ENCODE measurements at regions not wholly inside any gene's neighbourhood (a gene's known extent, or its start where the extent isn't known, plus 50 kb on each side); places are given as distances from the start of the nearest gene placed in this dataset.
"Not testable (repeated sequence)": the region's sequence is repeated elsewhere in the genome, so short reads cannot be mapped to it uniquely, and the experiment has no call there.

DNA sequence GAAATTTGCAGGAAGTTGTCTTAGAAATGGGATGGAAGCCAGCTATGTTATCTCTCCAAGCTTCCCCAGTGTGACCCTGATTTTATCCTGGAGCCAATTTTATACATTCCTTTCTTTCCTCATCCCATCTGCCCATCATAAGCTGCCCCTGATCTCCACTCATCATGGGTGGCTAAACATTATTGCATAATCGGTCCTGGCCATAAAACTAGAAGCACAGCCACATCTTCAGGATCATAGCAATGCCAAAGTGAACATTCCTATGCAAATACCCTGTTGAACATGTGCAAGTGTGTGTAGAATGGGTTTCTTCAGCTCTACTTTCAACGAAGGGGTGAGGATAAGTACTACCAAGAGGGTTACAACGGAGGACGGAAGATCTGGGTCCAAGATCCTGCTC lies 50.6 kb upstream of the COG2 start:
- no peak for DNase-seq

DNA sequence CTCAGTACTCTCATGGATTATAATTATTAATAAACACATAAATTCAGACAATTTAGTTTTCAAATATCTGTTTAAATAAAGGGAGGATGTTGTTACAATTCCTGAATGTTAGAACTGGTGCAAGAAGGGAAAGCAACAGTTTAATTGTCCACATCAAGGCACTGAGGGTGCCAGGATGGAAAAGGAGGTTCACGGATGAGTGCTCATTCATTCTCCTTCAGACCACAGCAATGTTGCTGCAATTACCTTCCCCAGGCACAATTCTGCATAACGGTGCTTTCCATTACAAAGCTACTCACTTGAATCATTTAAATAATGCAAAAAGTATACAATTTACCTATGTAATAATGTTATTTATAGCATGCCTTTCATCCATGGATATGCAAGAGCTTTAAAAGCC lies 52.3 kb upstream of the COG2 start:
- DNase-seq: no peak

DNA sequence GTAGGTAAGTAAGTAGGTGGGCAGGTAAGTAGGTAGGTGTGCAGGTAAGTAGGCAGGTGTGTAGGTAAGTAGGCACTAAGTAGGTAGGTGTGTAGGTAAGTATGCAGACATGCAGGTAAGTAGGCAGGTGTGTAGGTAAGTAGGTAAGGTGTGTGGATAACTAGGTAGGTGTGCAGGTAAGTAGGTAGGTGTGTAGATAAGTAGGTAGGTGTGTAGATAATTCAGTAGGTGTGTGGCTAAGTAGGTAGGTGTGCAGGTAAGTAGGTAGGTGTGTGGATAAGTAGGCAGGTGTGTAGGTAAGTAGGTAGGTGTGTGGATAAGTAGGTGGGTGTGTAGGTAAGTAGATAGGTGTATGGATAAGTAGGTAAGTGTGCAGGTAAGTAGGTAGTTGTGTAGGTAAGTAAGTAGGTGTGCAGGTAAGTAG lies 53.9 kb upstream of the COG2 start:
- no peak for DNase-seq

DNA sequence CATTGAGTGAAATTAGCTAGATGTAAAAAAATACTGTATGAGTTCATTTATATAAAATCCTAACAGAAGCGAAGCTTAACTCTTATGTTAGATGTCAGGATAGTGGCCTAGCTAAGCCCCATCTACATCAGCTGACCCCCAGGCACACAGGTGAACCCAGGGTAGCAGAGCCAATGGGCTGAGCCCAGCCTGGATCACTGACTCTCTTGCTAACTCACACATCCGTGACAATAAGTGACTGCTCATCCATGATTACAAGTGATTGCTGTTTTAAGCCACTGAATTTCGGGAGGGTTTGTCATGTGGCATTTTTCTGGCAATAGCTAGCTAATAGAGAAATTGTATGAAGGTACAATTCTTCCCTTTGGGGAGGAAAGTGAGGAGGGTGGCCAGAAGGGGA lies 55.2 kb upstream of the COG2 start:
- no peak for DNase-seq

DNA sequence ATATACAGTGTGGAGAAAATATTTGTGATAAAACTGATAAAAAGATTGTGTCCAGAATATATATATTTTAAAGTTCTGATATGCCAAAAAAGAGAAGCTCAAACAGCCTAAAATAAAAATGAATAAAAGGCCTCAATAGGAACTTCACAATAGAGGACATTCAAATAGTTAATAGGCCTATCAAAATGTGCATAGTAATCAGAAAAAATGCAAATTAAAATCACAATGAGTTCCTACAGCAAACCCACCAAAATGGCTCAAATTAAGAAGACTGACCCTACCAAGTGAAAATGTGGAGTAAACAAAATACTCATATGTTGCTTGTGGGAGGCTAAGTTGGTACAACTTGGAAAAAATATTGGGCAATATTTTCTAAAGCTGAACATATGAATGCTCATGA lies 57.6 kb upstream of the COG2 start:
- DNase-seq: no peak

DNA sequence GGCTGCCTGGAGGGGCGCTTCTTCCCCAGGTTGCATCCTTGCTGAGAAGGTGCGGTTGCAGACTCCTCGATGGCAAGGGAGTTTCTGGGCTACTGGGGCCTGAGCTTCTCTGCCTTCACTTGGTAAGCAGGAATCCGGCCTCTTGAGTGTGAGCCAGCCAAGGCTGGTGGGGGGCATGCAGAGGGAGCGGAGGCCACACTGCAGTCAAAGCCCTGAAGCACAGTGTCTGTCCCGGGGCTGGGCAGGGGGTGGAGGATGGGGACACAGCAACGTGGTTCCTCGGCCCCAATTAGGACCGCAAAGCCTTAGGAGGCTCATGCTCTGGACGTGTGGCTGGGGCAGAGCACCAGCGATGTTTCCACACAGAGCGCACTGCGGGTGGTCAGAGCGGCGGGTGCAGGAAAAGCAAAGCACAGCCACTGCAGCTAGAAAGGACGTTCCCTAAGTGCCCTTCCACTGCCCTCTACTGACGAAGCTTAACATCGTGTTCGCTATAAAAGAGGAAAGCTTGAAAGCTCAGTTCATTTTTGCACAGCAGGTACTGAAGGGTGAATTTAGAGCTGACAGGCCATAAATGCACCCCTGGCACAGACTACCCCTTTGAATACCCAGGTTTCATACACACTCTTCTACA lies 60.7 kb upstream of the COG2 start:
- DNase-seq: no peak

DNA sequence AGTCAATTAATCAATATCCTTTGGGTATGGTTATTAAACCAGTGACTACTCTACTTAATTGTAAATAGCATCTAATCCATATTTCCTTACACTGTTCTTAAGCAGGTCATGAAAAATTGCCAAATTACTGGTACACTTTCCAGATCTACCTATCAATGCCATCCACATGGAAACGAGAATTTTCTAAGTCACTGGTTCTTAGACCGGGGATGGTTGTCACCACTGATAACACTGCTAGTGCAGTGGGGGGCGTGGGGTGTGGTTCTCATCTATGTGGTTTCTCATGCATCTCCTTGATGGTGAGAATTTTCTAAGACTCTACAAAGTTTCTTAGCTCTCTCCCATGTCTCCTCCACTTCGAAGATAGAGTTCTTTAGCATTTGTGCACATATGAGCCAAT lies 63.7 kb upstream of the COG2 start:
- DNase-seq: no peak

DNA sequence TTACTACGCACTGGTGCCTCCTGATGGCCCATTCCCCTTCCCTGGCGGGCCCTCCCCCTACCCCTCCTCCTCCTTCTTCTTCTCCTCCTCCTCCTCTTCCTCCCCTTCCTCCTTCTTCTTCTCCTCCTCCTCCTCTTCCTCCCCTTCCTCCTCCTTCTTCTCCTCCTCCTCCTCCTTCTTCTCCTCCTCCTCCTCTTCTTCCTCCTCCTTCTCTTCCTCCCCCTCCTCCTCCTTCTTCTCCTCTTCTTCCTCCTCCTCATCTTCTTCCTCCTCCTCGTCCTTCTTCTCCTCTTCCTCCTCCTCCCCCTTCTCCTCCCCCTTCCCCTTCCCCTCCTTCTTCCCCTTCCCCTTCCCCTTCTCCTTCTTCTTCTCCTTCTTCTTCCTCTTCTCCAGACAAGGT lies 64.7 kb upstream of the COG2 start:
- no peak for DNase-seq

DNA sequence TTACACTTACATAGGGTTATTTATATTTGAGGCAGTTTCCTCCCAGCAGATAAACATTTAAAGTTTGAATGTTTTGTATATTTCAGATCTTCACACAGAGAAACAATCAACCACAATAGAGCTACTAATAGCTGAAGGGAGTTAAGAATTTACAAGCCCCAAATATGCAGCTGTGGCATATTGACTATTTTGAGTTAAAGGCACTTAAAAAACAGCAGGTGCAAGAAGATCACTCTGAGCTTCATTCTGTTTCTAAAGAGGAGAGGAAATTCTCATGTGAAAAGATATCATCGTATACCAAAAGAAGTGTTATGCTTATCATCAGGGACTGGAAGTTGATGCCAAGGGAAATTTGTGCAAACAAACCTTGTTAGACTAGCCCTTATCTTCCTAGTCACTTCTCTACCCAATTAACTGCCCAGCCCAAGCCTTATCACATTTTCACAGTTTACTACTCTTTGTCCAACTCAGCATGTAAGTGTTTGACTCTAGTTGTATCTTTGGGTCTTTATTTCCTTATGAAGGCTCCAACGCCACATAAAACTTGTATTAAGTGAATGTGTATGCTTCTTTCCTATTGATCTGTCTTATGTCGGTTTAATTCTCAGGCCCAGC lies 66.3 kb upstream of the COG2 start:
- DNase-seq: no peak

DNA sequence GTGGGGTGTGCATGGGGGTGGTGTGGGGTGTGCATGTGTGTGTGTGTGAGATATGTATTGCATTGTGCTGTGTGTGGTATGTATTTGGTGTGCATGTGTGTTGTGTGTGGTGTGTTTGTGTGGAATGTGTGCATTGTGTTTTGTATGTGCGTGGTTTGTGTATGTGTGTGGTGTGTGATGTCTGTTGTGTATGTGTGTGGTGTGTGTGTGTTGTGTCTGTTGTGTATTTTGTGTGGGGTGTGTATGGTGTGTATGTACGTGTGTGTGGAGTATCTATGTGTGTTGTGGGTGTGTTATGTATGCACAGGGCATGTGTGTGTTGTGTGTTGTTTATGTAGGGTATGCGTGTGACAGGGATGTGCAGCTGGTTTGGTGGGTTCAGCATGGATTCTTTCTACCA lies 67.8 kb upstream of the COG2 start:
- no peak for DNase-seq

DNA sequence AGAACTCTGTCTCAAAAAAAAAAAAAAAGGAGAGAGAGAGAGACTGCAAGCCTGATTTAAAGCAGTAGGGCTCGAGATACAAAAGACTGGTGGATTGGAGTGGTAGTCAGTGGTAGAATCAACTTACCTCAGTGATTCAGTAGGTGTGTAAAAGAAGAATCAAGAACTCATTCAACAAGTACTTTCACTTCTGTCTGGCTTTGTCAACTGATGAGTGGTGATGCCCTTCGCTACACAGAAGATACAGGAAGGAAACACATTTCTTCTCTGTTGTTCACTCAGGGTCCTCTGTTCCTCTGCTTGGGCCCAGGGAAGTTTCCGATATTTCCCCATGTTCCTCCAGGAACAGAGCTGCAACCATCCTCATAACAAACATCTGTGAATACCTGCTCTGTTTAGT lies 68.6 kb upstream of the COG2 start:
- no peak for DNase-seq

DNA sequence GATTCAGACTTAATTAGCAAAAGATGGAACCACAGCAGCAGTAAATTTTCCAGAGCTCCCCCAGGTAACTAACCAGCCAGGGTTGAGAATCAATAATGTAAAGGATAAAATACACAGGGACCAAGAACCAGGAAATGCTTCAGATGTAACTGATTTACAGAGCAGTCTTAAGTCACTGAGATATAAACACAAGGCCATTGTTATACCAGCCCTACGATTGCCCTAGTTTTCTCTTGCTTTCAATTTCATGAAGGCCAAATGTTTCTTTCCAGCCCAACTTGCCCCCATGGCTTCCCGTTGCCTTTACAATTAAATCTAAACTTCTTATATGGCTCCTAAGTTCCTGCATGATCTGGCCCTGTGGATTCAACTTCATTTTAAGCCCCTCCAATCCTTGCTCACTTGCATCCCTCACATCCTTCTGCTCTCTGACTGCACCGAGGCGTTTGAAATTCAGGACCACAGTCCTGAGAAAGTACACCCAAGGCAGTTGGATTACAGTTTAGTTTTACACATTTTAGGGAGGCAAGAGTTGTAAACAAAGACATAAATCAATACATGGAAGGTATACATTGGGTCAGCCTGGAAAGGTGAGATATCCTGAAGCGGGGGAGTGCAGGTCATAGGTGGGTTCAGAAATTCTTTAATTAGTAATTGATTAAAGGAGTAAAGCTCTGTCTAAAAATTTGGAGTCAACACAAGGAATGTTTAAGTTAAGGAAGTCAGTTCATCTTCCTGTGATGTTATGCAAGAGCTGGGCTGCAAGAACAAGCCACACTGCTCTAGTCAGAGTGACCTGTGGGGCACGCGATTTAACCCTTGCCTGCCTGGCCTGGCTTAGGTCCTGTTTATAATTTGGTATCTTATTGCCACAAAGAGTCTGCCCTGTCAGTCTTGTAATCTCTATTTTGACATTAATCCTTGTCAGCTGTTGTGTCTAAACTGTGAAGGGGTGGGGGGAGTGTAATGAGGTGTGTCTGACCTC lies 69.9 kb upstream of the COG2 start:
- no peak for DNase-seq

DNA sequence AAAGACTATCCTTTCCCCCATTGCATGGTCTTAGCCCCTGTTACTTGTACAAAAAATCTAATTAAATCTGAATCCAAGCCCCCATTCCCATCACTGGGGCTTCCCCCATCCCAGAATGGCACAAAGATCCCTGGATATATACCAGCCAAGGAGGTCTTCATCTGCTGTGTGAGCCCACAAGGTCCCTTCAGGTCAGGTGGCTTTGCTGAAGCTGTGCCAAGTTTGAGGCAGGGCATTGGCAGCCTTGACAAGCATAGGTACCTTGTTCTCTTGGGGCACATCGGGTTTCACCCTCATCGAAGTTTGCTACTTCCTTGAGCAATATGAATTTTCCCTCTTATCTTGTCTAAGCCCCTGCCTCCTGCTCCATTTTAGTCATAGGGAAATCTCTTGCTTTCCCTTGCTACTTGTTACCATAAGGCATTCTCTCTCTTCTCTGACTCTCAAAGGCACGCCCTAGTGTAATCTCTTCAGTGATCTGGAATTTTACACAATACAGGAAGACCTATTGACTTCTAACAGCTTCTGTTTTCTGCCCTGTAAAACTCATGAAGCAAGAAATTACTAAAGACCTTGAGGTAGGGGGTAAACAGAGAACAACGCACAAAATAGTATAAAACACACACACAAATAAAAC lies 71.4 kb upstream of the COG2 start:
- no peak for DNase-seq

DNA sequence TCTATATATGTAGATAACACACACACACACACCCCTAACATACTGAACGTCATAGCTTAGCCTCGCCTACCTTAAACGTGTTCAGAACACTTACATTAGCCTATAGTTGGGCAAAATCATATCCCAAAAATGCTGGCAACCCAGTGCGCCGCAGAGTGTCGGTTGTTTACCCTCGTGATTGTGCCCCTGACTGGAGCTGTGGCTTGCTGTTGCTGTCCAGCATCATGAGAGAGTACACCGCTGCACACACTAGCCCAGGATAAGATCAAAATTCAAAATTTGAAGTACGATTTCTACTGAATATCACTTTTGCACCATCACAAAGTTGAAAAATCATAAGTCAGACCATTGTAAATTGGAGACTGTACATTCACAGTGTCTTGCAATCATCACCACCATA lies 73.1 kb upstream of the COG2 start:
- no peak for DNase-seq

DNA sequence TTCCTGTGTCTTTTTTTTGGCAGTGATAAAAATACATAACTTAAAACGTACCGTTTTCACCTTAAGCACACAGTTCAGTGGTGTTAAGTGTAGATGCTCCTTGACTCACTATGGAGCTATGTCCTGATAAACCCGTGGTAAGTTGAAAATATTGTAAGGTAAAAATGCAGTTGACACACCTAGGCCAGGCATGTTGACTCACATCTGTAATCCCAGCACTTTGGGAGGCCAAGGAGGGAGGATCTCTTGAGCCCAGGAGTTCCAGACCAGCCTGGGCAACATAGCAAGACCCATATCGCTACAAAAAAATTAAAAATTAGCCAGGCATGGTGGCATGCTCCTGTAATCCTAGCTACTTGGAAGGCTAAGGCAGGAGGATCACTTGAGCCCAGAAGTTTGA lies 73.6 kb upstream of the COG2 start:
- DNase-seq: no peak

DNA sequence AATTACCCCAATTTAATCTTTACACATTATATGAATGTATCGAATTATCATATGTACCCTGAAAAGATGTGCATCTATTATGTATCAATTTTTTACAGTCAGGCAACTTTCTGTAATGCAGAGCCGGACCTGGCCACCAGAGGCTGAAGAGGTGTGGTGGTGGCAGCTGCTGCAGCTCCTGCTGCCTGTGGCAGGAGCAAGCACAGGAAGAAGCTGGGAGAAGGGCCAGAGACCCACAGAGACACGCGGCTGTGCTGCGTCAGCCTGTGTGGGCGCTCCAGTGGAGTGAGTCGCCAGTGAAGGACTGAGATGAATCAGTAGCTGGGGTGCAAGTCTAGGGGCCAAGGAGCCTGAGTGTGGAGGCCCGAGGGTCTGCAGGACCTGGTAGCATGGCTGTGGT lies 74.3 kb upstream of the COG2 start:
- DNase-seq: no peak

DNA sequence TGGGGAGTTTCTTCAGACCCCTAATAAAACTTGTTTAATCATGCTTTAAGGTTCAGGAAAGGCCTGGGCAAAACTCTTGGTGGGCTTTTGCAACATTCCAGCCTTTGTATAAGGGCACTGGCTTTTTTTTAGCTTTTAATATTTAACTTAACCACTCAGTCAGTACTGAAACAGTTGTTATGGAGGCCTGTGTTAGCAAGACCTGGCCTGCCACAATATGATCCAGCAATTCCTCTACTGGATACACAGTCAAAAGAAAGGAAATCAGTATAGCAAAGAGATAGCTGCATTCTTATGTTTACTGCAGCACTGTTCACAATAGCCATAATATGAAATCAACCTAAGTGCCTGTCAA lies 75.1 kb upstream of the COG2 start:
- no peak for DNase-seq

DNA sequence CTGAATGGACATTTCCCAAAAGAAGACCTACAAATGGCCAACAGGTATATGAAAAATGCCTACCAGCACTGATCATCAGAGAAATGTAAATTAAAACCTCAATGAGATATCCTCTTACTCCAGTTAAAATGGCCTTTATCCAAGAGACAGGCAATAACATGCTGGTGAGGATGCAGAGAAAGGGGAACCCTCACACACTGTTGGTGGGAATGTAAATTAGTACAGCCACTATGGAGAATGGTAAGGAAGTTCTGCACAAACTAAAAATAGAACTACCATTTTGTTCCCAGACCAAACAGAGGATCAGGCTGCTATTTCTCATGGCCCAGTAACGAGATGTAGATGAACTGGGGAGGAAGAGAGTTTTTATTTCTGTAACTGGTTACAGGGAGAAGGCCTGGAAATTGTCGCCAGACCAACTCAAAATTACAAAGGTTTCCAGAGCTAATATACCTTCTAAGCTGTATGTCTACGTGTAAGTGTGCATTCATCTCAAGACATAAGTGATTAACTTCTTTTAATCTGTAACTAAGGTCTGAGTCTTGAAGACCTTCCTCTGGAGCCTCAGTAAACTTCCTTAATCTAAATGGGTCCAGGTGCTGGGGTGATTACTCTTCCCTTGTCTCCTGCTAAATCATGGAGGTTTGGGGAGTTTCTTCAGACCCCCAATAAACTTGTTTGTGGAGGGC lies 75.6 kb upstream of the COG2 start:
- DNase-seq: not testable (repeated sequence)

DNA sequence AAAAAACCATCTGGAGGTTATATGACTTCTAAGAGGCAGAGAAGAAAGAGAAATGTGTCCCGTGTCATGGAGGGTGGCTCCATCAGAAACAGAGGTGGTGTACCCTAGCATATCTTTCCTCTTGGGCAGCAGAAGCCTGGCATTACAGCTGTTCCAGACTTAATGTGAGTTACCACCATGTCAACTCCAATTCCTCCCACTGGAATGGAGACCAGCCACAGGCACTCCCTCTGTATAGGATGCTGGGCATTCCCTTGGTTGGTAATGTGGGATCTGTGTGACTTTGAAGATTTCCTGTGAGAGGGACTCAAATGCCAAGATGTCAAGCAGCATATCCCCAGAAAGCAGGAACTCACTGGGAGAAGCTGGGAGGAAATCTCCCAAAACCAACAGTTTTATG lies 77.1 kb upstream of the COG2 start:
- no peak for DNase-seq

DNA sequence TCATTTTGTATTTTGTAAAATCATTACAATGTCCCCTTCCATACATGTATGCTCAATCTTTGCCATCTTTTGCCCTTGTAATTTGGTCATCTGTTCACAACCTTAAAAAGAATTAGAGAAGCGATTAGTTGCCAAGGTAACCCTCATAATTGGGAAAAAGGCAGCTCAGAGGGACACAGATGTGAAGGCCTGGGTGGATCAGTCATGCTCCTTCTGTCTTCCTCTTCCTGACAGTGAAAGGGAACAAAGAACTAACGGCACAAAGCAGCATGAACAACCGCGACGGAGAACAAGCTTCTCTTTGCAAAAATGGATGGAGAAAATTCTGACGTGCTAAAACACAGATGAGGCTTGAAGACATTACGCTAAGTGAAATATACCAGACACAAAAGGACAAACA lies 78.7 kb upstream of the COG2 start:
- no peak for DNase-seq

DNA sequence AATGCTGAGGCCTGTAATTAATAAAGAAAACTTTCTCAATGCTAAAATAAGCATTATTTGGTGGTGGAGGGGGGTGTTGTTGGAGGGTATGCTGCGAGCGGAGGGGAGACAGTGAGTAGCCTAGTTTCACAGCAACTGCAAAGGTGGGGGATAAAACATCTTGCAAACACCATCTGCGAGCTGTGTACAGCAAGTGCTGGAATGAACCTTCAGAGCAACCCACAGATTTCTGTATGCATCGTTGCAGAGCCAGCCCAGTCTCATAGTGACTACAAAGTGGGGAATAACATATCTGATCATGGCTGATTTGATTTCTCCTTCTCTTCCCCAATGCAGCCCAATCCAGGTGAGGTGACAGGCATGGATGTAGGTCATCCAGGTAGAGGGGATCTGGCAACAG lies 80.7 kb upstream of the COG2 start:
- no peak for DNase-seq

DNA sequence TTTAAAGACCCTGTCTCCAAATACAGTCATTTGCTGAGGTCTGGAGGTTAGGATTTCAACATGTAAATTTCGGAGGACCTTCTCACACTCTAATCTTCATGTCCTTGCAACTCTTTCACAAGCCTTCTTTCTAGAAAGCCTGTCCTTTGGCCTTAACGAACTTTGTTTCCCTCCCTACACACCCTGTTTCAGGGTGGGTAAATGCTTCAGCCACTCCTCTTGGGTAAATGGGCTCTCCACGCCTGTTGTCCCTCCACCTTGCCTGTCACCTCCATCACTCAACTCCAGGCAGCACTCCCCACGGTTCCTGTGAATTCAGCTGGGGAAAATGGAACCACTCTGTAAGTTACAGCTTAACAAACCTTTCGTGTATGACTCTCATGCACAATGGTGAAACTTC lies 84.0 kb upstream of the COG2 start:
- no peak for DNase-seq

DNA sequence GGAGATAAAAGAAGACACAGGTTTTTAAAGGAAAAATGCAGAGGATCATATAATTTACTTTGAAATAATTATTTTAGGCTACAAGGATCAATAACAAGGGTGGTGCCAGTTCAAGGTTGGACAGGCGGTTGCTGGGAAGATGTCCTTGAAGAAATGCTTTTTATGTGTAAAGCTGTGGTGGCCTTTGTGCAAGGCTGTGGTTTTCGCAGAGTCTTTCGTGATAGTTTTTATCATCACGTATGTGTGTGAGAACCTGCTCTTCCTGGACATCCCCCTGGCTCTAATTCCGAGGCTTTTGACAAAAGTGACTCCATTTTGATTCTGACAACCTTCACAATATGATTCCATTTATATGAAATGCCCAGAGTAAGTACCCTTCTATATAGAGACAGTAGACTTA lies 85.8 kb upstream of the COG2 start:
- no peak for DNase-seq

Measured in CD4-positive, alpha-beta T cell treated with Interleukin-4 for 4 hours (primary cell).